Body of pancreas (tissue), 4 donors: ENCODE measurements at regions not wholly inside any gene's neighbourhood (a gene's known extent, or its start where the extent isn't known, plus 50 kb on each side); places are given as distances from the start of the nearest gene placed in this dataset.

ENCODE experiments used
- POLR2A ChIP-seq, 3 donors: fragments of 450-650 bp; IDR thresholded peaks; one replicate each; pipeline ENCODE4 v1.6.1; 2016; ENCODE audit warnings: antibody characterized with exemption in 3 of 3, mild to moderate bottlenecking in 2 of 3
- TF ChIP-seq, protein P1 (sequence below), 7 experiments: fragments of 450-650 bp in 4 of 7; fragments of 200-600 bp in 3 of 7; sonication (generic) in 3 of 7; IDR thresholded peaks; one replicate each; pipeline ENCODE4 v1.5.1; 2016 to 2019; ENCODE audit warnings: antibody characterized with exemption in 7 of 7

DNA sequence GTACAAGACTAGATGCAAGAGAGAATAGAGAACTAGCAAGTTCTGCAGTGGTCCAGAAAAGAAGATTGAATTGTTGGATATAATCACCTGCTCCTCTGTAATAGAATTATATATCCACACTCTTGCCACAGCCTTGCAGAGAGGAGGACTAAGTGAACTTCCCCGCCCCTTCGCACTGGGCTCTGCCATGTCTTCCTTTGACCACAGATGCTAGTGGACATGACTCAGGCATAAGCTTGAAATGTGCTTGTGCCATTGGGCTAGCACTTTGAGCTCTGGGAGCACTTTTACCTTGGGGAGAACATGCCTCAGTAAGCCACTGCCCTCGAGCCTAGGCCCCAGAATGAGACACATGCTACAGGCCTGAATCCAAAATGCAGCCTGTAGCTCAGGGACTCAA is 113.5 kb upstream of the RASA1 start:
- TF ChIP-seq, protein P1, sequence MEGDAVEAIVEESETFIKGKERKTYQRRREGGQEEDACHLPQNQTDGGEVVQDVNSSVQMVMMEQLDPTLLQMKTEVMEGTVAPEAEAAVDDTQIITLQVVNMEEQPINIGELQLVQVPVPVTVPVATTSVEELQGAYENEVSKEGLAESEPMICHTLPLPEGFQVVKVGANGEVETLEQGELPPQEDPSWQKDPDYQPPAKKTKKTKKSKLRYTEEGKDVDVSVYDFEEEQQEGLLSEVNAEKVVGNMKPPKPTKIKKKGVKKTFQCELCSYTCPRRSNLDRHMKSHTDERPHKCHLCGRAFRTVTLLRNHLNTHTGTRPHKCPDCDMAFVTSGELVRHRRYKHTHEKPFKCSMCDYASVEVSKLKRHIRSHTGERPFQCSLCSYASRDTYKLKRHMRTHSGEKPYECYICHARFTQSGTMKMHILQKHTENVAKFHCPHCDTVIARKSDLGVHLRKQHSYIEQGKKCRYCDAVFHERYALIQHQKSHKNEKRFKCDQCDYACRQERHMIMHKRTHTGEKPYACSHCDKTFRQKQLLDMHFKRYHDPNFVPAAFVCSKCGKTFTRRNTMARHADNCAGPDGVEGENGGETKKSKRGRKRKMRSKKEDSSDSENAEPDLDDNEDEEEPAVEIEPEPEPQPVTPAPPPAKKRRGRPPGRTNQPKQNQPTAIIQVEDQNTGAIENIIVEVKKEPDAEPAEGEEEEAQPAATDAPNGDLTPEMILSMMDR (IDR thresholded peaks at IDR 0.05) = no peak
- TF ChIP-seq POLR2A (IDR thresholded peaks at IDR 0.05) = no peak
